Esophagus muscularis mucosa (tissue), 4 donors: ENCODE measurements at regions not wholly inside any gene's neighbourhood (a gene's known extent, or its start where the extent isn't known, plus 50 kb on each side); places are given as distances from the start of the nearest gene placed in this dataset.

Experiments
- EP300 ChIP-seq: sonication (generic); formaldehyde crosslinking; IDR thresholded peaks from one replicate; pipeline ENCODE4 v1.6.1; 2017; ENCODE audit warnings: antibody characterized with exemption
- POLR2A ChIP-seq: fragments of 450-650 bp; IDR thresholded peaks from one replicate; pipeline ENCODE4 v1.6.1; 2017; ENCODE audit warnings: antibody characterized with exemption, moderate library complexity, mild to moderate bottlenecking, low read depth
- POLR2AphosphoS5 ChIP-seq, 2 donors: sonication (generic); formaldehyde crosslinking; IDR thresholded peaks; one replicate each; pipeline ENCODE4 v1.6.1; 2017; ENCODE audit warnings: antibody characterized with exemption in 2 of 2
- TF ChIP-seq, protein P1 (sequence below), 3 experiments: fragments of 200-600 bp in 2 of 3; fragments of 450-650 bp in 1 of 3; sonication (generic) in 2 of 3; IDR thresholded peaks; one replicate each; pipeline ENCODE4 v1.5.1; 2017 to 2019; ENCODE audit warnings: antibody characterized with exemption in 3 of 3, mild to moderate bottlenecking in 2 of 3, moderate library complexity in 1 of 3

DNA sequence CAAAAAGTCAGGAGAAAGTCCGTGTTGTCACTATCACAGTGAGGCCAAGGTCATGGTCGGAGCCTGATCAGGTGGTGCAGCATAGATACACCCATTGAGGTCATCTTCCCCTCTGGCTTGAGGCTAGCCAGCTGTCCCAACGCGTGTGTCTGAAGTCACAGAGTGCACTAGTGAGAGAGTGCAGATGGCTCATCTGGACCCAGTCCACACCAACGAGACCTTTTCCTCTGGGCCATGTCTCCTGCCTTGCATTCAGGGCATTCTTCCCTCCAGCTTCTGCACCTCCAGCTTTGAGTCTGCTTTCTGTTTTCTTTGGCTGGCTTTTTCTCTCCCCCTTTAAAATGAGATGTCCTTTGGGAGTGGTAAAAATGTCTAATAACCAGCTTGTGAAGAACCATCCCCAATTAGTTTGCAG is 146.9 kb downstream of the TDRD15 start:
- TF ChIP-seq POLR2AphosphoS5 (IDR thresholded peaks at IDR 0.05) (peak; percentile 15 to 62), POLR2A (no peak), EP300 (no peak)
- TF ChIP-seq, protein P1, sequence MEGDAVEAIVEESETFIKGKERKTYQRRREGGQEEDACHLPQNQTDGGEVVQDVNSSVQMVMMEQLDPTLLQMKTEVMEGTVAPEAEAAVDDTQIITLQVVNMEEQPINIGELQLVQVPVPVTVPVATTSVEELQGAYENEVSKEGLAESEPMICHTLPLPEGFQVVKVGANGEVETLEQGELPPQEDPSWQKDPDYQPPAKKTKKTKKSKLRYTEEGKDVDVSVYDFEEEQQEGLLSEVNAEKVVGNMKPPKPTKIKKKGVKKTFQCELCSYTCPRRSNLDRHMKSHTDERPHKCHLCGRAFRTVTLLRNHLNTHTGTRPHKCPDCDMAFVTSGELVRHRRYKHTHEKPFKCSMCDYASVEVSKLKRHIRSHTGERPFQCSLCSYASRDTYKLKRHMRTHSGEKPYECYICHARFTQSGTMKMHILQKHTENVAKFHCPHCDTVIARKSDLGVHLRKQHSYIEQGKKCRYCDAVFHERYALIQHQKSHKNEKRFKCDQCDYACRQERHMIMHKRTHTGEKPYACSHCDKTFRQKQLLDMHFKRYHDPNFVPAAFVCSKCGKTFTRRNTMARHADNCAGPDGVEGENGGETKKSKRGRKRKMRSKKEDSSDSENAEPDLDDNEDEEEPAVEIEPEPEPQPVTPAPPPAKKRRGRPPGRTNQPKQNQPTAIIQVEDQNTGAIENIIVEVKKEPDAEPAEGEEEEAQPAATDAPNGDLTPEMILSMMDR (IDR thresholded peaks at IDR 0.05) = no peak
